ENCODE measurements at regions not wholly inside any gene's neighbourhood (a gene's known extent, or its start where the extent isn't known, plus 50 kb on each side); places are given as distances from the start of the nearest gene placed in this dataset.

- no peak for DNase-seq
- Histone ChIP-seq H3K9me3 (peaks cover 0 to 2% (median 0%) of the 10 kb centered on the region in 3 donors), H3K27ac (no peak overlapping the region), H3K27me3 (peaks cover 0 to 2% (median 0%) of the 10 kb centered on the region in 4 donors), H3K36me3 (no peaks in the 10 kb centered on the region), H3K4me1 (no peaks in the 10 kb centered on the region), H3K4me3 (no peak overlapping the region)
- intact Hi-C loops (cut with DNase I): no loop called here
- WGBS, 2 donors: 72 to 74% methylated on average over 2 of the region's 2 CpGs
- no peak for TF ChIP-seq POLR2A (IDR thresholded peaks at IDR 0.05)
- TF ChIP-seq, protein P1, sequence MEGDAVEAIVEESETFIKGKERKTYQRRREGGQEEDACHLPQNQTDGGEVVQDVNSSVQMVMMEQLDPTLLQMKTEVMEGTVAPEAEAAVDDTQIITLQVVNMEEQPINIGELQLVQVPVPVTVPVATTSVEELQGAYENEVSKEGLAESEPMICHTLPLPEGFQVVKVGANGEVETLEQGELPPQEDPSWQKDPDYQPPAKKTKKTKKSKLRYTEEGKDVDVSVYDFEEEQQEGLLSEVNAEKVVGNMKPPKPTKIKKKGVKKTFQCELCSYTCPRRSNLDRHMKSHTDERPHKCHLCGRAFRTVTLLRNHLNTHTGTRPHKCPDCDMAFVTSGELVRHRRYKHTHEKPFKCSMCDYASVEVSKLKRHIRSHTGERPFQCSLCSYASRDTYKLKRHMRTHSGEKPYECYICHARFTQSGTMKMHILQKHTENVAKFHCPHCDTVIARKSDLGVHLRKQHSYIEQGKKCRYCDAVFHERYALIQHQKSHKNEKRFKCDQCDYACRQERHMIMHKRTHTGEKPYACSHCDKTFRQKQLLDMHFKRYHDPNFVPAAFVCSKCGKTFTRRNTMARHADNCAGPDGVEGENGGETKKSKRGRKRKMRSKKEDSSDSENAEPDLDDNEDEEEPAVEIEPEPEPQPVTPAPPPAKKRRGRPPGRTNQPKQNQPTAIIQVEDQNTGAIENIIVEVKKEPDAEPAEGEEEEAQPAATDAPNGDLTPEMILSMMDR (IDR thresholded peaks at IDR 0.05): no peak
These were observed 309.0 kb downstream of the RDH14 start for GRCh38 chr2:18251486-18251885.

DNA sequence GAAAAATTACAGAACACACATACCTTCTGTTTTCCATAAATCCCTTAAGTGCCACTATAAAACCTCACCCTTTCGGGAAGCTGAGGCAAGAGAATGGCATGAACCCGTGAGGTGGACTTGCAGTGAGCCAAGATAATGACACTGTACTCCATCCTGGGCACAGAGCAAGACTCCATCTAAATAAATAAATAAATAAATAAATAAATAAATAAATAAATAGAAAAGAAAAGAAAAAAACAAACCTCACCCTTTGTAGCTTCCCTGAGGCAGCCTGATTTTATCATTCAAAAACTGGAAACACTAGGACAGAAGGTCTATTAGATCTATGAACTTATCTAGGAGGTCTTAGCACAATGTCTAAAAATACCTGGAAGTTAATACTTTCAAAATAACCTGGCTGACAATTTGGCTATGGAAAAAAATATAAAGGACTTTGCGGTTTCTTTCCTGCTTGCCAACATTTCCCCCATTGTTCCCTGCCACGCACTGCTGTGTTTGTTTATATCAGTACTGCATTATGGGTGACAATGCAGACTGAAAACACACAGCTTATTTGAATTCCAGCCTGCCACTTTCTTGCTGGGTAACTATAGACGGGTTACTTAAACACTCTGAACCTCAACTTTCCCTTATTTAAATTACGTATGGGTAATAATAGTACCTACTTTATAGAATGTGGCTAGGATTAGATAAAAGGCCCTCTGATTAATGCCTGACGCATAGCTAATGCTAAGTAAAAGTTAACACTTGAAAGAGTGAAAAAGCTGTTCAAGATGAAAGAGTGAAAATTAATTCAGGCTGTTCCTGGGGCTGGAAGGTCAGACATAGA lies 313.0 kb downstream of the RDH14 start:
- Histone ChIP-seq H3K27me3 (peaks cover 0 to 9% (median 0%) of the 10 kb centered on the region in 4 donors), H3K27ac (no peak overlapping the region), H3K9me3 (no peaks in the 10 kb centered on the region), H3K4me3 (no peak overlapping the region), H3K36me3 (no peaks in the 10 kb centered on the region), H3K4me1 (no peaks in the 10 kb centered on the region)
- intact Hi-C loops (cut with DNase I): no loop called here
- WGBS, 2 donors: 57 to 70% methylated on average over 7 of the region's 7 CpGs
- TF ChIP-seq, protein P1 (IDR thresholded peaks at IDR 0.05): no peak
- no peak for TF ChIP-seq POLR2A (IDR thresholded peaks at IDR 0.05)
- DNase-seq: no peak

DNA sequence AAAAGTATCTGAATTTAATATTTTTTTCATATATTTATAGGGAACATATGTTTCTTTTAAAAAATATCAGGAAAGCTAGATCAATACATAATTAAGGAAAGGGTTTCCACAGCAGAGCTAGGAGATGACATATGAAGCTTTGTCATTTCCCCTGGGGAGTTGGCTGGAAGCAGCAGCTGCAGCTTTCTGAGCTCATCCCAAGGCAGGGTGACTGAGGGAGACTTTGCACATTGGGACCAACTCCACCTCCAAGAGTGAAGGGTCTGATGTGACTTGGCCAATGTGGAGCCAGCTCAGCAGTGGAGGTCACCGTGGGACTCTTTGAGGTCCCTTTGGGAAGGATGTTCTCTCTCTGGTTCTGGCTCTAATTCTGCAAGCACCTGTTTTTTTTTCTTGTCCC lies 315.1 kb downstream of the RDH14 start:
- Histone ChIP-seq H3K27ac (no peak overlapping the region), H3K4me1 (no peaks in the 10 kb centered on the region), H3K9me3 (no peaks in the 10 kb centered on the region), H3K27me3 (peaks cover 0 to 9% (median 0%) of the 10 kb centered on the region in 4 donors), H3K36me3 (no peaks in the 10 kb centered on the region), H3K4me3 (no peak overlapping the region)
- WGBS, 2 donors: 70 to 92% methylated on average over 1 of the region's 1 CpG
- intact Hi-C loops (cut with DNase I): no loop called here
- no peak for DNase-seq
- no peak for TF ChIP-seq POLR2A (IDR thresholded peaks at IDR 0.05)
- TF ChIP-seq, protein P1 (IDR thresholded peaks at IDR 0.05): no peak

- Histone ChIP-seq H3K27ac (no peak overlapping the region), H3K9me3 (no peaks in the 10 kb centered on the region), H3K4me3 (no peak overlapping the region), H3K36me3 (no peaks in the 10 kb centered on the region), H3K4me1 (no peaks in the 10 kb centered on the region), H3K27me3 (peaks cover 0 to 9% (median 0%) of the 10 kb centered on the region in 4 donors)
- DNase-seq: no peak
- intact Hi-C loops (cut with DNase I): no loop called here
- 50 to 72% methylated on average over 2 of the region's 2 CpGs for WGBS, 2 donors
- TF ChIP-seq, protein P1 (IDR thresholded peaks at IDR 0.05): no peak
- TF ChIP-seq POLR2A (IDR thresholded peaks at IDR 0.05): no peak
These were observed 315.6 kb downstream of the RDH14 start for GRCh38 chr2:18244845-18245244.

DNA sequence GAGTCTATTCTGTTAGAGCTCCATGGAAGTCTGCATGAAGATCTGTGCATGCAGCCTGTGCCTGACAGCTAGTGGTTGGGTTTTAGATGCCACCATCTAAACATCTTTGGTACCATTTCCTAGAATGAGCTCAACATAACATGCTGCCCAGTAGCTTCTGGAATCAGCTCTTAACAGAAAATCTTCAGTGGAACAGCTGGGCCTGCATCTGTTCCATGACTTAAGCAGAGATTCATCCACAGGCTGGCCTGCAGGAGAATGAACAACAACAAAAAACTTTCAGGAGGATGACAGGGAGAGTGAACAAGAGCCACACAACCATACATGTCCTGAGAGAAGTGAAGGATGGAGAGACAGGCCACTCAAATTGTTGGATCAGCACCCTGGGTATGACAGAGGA lies 316.6 kb downstream of the RDH14 start:
- Histone ChIP-seq H3K36me3 (no peaks in the 10 kb centered on the region), H3K27me3 (peaks cover 0 to 9% (median 0%) of the 10 kb centered on the region in 4 donors), H3K9me3 (no peaks in the 10 kb centered on the region), H3K4me3 (no peak overlapping the region), H3K4me1 (no peaks in the 10 kb centered on the region), H3K27ac (no peak overlapping the region)
- TF ChIP-seq, protein P1 (IDR thresholded peaks at IDR 0.05): no peak
- TF ChIP-seq POLR2A (IDR thresholded peaks at IDR 0.05): no peak
- intact Hi-C loops (cut with DNase I): no loop called here
- no peak for DNase-seq

Measured in esophagus squamous epithelium (tissue), 5 donors.